HCT116 (cell line): ENCODE measurements at regions not wholly inside any gene's neighbourhood (a gene's known extent, or its start where the extent isn't known, plus 50 kb on each side); places are given as distances from the start of the nearest gene placed in this dataset.

Source experiments
- ATAC-seq: fragments of 200-7000 bp; cut with Tn5 transposase; 2 replicates; pipeline ENCODE4 v1.9.1; 2020; ENCODE audit warnings: mild to moderate bottlenecking, moderate library complexity
- BruUV-seq: library from RNA; stranded (reverse); fragments of 400-500 nt; replicated peaks from 2 replicates; lab custom pipeline; 2021; lab: Mats Ljungman, UMichigan
- CTCF ChIA-PET: fragments of 300-600 bp; sonication (Branson Sonifier 250); formaldehyde crosslinking; loops from one replicate; lab custom pipeline; 2021; ENCODE audit warnings: antibody characterized with exemption; lab: Charles Lee
- POLR2A ChIA-PET: fragments of 300-600, 350-600 bp; sonication (Branson Sonifier 250); formaldehyde crosslinking; loops from one replicate; lab custom pipeline; 2021; ENCODE audit warnings: antibody characterized with exemption; lab: Charles Lee
- RAD21 ChIA-PET, 2 experiments: fragments of 300-600 bp; sonication (Branson Sonifier 250); formaldehyde crosslinking; loops; one replicate each; lab custom pipeline; 2023; ENCODE audit warnings: low total read pairs in 2 of 2; ENCODE audit not compliant: uncharacterized antibody in 2 of 2, unreplicated experiment in 2 of 2, low non-redundant PET in 1 of 2; lab: Charles Lee
- DNase-seq: peaks from one replicate; pipeline ENCODE4 v3.0.0-alpha.2; 2010; ENCODE audit warnings: low read depth, low spot score
- H2AFZ ChIP-seq: fragments of 200-600 bp; shearing (Covaris generic), sonication (generic); 2 replicates; pipeline ENCODE4 v1.6.1; 2017; ENCODE audit warnings: low read depth, mixed run types, mixed read lengths, antibody characterized with exemption, low read length; ENCODE audit not compliant: poor library complexity, severe bottlenecking
- H3K27ac ChIP-seq: 2 replicates; pipeline ENCODE4 v1.5.1; 2012; ENCODE audit warnings: low read depth, low read length
- H3K27me3 ChIP-seq: fragments of 200-600 bp; sonication (generic); 2 replicates; pipeline ENCODE4 v1.6.1; 2016; ENCODE audit warnings: mixed run types, low read length, mixed read lengths; ENCODE audit not compliant: insufficient read depth
- H3K36me3 ChIP-seq, 2 experiments: fragments of 200-500 bp in 1 of 2; fragments of 200-600 bp in 1 of 2; sonication (Bioruptor generic) in 1 of 2; sonication (generic) in 1 of 2; 2 replicates each; pipeline versions ENCODE4 v1.5.1 to v1.6.1; 2014 to 2016; ENCODE audit warnings: low read length in 2 of 2, inconsistent platforms in 1 of 2, mixed read lengths in 1 of 2, mixed run types in 1 of 2; ENCODE audit not compliant: insufficient read depth in 2 of 2, control insufficient read depth in 1 of 2
- H3K4me1 ChIP-seq, 2 experiments: fragments of 200-600 bp in 1 of 2; sonication (generic) in 1 of 2; 2 replicates each; pipeline versions ENCODE4 v1.5.1 to v1.6.1; 2012 to 2017; ENCODE audit warnings: low read length in 2 of 2, inconsistent platforms in 1 of 2, mild to moderate bottlenecking in 1 of 2, mixed read lengths in 1 of 2, mixed run types in 1 of 2, moderate library complexity in 1 of 2; ENCODE audit not compliant: insufficient read depth in 2 of 2, control insufficient read depth in 1 of 2
- H3K4me2 ChIP-seq: fragments of 200-600 bp; sonication (generic); 2 replicates; pipeline ENCODE4 v1.6.1; 2017; ENCODE audit warnings: mixed run types, low read length, mixed read lengths
- H3K4me3 ChIP-seq, 2 experiments: fragments of 200-600 bp in 1 of 2; sonication (generic) in 1 of 2; replicated peaks in 1 of 2; 2 replicates each; pipeline ENCODE4 v1.5.1; 2011 to 2016; ENCODE audit warnings: low read length in 2 of 2, control low read depth in 1 of 2, low read depth in 1 of 2, mild to moderate bottlenecking in 1 of 2, mixed read lengths in 1 of 2, mixed run types in 1 of 2
- H3K79me2 ChIP-seq: fragments of 200-600 bp; sonication (generic); 2 replicates; pipeline ENCODE4 v1.6.1; 2017; ENCODE audit warnings: mild to moderate bottlenecking, mixed run types, low read length, moderate library complexity, mixed read lengths; ENCODE audit not compliant: insufficient read depth
- H3K9ac ChIP-seq: fragments of 200-600 bp; sonication (generic); 2 replicates; pipeline ENCODE4 v1.6.1; 2016; ENCODE audit warnings: low read length, mixed read lengths
- H3K9me2 ChIP-seq: fragments of 200-600 bp; sonication (generic), shearing (Covaris generic); 2 replicates; pipeline ENCODE4 v1.6.1; 2017; ENCODE audit warnings: mixed run types, mild to moderate bottlenecking, moderate library complexity; ENCODE audit not compliant: insufficient read depth
- H3K9me3 ChIP-seq, 2 experiments: fragments of 200-500 bp in 1 of 2; fragments of 200-600 bp in 1 of 2; sonication (Bioruptor generic) in 1 of 2; sonication (generic) in 1 of 2; 2 replicates each; pipeline ENCODE4 v1.6.1; 2014 to 2017; ENCODE audit warnings: low read length in 2 of 2, mixed read lengths in 2 of 2, inconsistent platforms in 1 of 2, low read depth in 1 of 2, mild to moderate bottlenecking in 1 of 2, mixed run types in 1 of 2, moderate library complexity in 1 of 2; ENCODE audit not compliant: control insufficient read depth in 1 of 2, insufficient read depth in 1 of 2
- H4K20me1 ChIP-seq: fragments of 200-600 bp; sonication (generic), shearing (Covaris generic); 2 replicates; pipeline ENCODE4 v1.6.1; 2017; ENCODE audit warnings: mixed run types, mild to moderate bottlenecking, moderate library complexity; ENCODE audit not compliant: insufficient read depth
- CEBPB ChIP-seq: IDR thresholded peaks from 2 replicates; pipeline ENCODE4 v1.6.1; 2012; ENCODE audit warnings: low read depth
- JUND ChIP-seq: IDR thresholded peaks from 2 replicates; pipeline ENCODE4 v1.6.1; 2012
- MAX ChIP-seq: IDR thresholded peaks from 2 replicates; pipeline ENCODE4 v1.6.1; 2012
- POLR2A ChIP-seq: IDR thresholded peaks from 2 replicates; pipeline ENCODE4 v1.7.0; 2011; ENCODE audit warnings: borderline replicate concordance; ENCODE audit not compliant: insufficient read depth, insufficient read length; ENCODE audit errors: extremely low read depth
- REST ChIP-seq: IDR thresholded peaks from 2 replicates; pipeline ENCODE4 v1.6.1; 2012; ENCODE audit warnings: low read depth
- SP1 ChIP-seq: IDR thresholded peaks from 2 replicates; pipeline ENCODE4 v1.6.1; 2012; ENCODE audit warnings: low read depth
- YY1 ChIP-seq: IDR thresholded peaks from 2 replicates; pipeline ENCODE4 v1.6.1; 2011; ENCODE audit warnings: low read length, low read depth, moderate library complexity, mild to moderate bottlenecking; ENCODE audit not compliant: insufficient replicate concordance; ENCODE audit errors: extremely low read depth
- intact Hi-C: fragments of 100-400 bp; cut with micrococcal nuclease; formaldehyde crosslinking; loops from 2 replicates; pipeline ENCODE4 v1.10.0; 2022

DNA sequence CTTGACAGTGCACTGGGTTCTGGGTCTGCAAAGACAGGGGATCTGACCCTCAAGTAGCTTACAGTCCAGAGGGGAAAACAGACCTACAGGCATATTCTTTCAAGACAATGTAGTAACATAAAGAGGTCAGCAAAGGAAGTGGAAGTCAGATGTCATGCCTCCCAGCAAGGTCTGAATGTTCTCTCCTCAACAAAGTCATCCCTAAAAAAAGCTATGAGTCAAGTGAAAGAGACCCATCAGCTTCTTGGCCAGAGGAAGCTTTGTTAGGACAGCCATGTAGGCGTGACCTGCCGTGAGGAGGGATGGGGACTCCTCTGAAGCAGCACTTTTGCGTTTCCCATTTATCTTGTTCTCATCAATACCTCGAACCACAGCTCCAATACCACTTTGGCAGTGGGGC lies 331.6 kb upstream of the NR2F2 start:
- Histone ChIP-seq H2AFZ (peak overlapping the region; percentile 27), H3K4me3 (no peak overlapping the region), H3K36me3 (no peaks in the 10 kb centered on the region), H3K79me2 (no peaks in the 10 kb centered on the region), H4K20me1 (no peaks in the 10 kb centered on the region), H3K27me3 (no peaks in the 10 kb centered on the region), H3K4me2 (no peak overlapping the region), H3K9ac (no peak overlapping the region), H3K27ac (no peak overlapping the region), H3K9me3 (no peaks in the 10 kb centered on the region), H3K9me2 (no peaks in the 10 kb centered on the region), H3K4me1 (peaks cover 0 to 4% of the 10 kb centered on the region in 2 experiments; a peak in 1 of 4 replicates)
- CTCF ChIA-PET = no interaction called here
- intact Hi-C loops = no loop called here
- no peak for TF ChIP-seq SP1
- TF ChIP-seq REST = no peak
- TF ChIP-seq POLR2A = no peak
- no peak for TF ChIP-seq MAX
- TF ChIP-seq JUND = no peak
- TF ChIP-seq YY1 = no peak
- no peak for TF ChIP-seq CEBPB
- DNase-seq = no peak
- RAD21 ChIA-PET = no interaction called here
- BruUV-seq = no TSS peak
- ATAC-seq = no peak
- POLR2A ChIA-PET = no interaction called here
